WERI-Rb-1 (cell line): ENCODE measurements at regions not wholly inside any gene's neighbourhood (a gene's known extent, or its start where the extent isn't known, plus 50 kb on each side); places are given as distances from the start of the nearest gene placed in this dataset.

ENCODE experiments used
- DNase-seq: peaks from one replicate; pipeline ENCODE4 v3.0.0-alpha.2; 2020
- H3K27ac ChIP-seq: fragments of 250-450 bp; sonication (Bioruptor Pico); 2 replicates; pipeline ENCODE4 v1.5.1; 2020; ENCODE audit warnings: mild to moderate bottlenecking, moderate library complexity
- H3K27me3 ChIP-seq: fragments of 250-450 bp; sonication (Bioruptor Pico); 2 replicates; pipeline ENCODE4 v1.5.1; 2021; ENCODE audit warnings: mild to moderate bottlenecking, low read depth, moderate library complexity; ENCODE audit not compliant: insufficient read depth, severe bottlenecking
- H3K36me3 ChIP-seq: fragments of 250-450 bp; sonication (Bioruptor Pico); 2 replicates; pipeline ENCODE4 v1.5.1; 2020; ENCODE audit warnings: mild to moderate bottlenecking, moderate library complexity
- H3K4me3 ChIP-seq: 2 replicates; pipeline ENCODE4 v1.5.1; 2011; ENCODE audit warnings: low read depth, mild to moderate bottlenecking, control low read depth, low read length
- H3K9me3 ChIP-seq: fragments of 250-450 bp; sonication (Bioruptor Pico); 2 replicates; pipeline ENCODE4 v1.5.1; 2021; ENCODE audit warnings: mild to moderate bottlenecking, moderate library complexity; ENCODE audit not compliant: severe bottlenecking
- TF ChIP-seq, protein P1 (sequence below): IDR thresholded peaks from 2 replicates; pipeline ENCODE4 v1.5.1; 2011; ENCODE audit warnings: low read depth, mild to moderate bottlenecking, control low read depth, inconsistent platforms, low read length

DNA sequence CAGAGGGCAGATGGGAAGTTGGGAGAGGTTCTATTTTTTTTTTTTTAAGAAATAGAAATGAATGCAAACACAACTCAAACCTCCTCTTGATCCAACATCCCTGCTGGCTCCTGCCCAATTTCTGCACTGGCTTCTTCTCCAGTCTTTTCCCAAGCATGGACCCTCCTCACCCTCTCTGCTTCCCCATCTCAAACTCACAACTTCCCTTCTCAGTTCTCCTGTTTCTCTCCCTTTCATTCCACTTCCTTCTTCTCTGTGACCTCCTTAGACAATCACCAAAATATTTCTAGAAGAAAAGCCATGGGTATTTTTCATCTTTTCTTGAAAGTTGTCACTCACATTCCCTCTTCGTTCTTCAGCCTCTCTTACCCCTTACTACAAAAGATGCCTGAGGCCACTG lies 85.2 kb upstream of the VPREB1 start:
- Histone ChIP-seq H3K9me3 (peaks cover 4% of the 10 kb centered on the region), H3K27ac (no peak overlapping the region), H3K36me3 (no peaks in the 10 kb centered on the region), H3K27me3 (peaks cover 2% of the 10 kb centered on the region), H3K4me3 (no peak overlapping the region)
- no peak for DNase-seq
- TF ChIP-seq, protein P1, sequence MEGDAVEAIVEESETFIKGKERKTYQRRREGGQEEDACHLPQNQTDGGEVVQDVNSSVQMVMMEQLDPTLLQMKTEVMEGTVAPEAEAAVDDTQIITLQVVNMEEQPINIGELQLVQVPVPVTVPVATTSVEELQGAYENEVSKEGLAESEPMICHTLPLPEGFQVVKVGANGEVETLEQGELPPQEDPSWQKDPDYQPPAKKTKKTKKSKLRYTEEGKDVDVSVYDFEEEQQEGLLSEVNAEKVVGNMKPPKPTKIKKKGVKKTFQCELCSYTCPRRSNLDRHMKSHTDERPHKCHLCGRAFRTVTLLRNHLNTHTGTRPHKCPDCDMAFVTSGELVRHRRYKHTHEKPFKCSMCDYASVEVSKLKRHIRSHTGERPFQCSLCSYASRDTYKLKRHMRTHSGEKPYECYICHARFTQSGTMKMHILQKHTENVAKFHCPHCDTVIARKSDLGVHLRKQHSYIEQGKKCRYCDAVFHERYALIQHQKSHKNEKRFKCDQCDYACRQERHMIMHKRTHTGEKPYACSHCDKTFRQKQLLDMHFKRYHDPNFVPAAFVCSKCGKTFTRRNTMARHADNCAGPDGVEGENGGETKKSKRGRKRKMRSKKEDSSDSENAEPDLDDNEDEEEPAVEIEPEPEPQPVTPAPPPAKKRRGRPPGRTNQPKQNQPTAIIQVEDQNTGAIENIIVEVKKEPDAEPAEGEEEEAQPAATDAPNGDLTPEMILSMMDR = no peak

- Histone ChIP-seq H3K27me3 (peaks cover 2% of the 10 kb centered on the region), H3K9me3 (peaks cover 4% of the 10 kb centered on the region), H3K4me3 (no peak overlapping the region), H3K36me3 (no peaks in the 10 kb centered on the region), H3K27ac (no peak overlapping the region)
- TF ChIP-seq, protein P1 = no peak
- DNase-seq = no peak
These were observed 85.6 kb upstream of the VPREB1 start for GRCh38 chr22:22158965-22159364.

GRCh38 chr22:22158207-22158816 lies 86.3 kb upstream of the VPREB1 start:
- TF ChIP-seq, protein P1 = no peak
- no peak overlapping the region for H3K27ac ChIP-seq
- H3K36me3 ChIP-seq = no peaks in the 10 kb centered on the region
- no peak overlapping the region for H3K4me3 ChIP-seq
- peaks cover 4% of the 10 kb centered on the region for H3K9me3 ChIP-seq
- DNase-seq = no peak
- H3K27me3 ChIP-seq = peaks cover 1% of the 10 kb centered on the region

DNA sequence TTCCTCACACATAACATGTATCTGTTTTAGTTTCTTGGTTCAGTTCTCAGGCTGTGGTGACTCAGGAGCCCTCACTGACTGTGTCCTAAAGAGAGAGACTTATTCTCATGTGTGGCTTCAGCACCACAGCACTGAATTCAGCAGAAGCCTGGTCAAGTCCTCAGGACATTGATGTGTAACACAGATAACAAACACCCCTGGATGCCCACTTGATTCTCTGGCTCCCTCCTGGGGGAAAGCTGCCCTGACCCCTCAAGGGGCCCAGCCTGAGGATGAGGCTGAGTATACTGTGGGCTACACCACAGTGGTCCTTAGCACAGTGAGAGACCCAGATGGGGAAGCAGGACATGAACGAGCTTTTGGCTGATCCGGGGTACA lies 87.2 kb upstream of the VPREB1 start:
- no peak for DNase-seq
- H3K27me3 ChIP-seq = no peaks in the 10 kb centered on the region
- no peak overlapping the region for H3K4me3 ChIP-seq
- H3K36me3 ChIP-seq = no peaks in the 10 kb centered on the region
- no peak overlapping the region for H3K27ac ChIP-seq
- peaks cover 4% of the 10 kb centered on the region for H3K9me3 ChIP-seq
- TF ChIP-seq, protein P1 = no peak

- TF ChIP-seq, protein P1 = peak; percentile 76
- Histone ChIP-seq H3K4me3 (no peak overlapping the region), H3K27ac (no peak overlapping the region), H3K36me3 (no peaks in the 10 kb centered on the region), H3K27me3 (no peaks in the 10 kb centered on the region), H3K9me3 (peaks cover 4% of the 10 kb centered on the region)
- peak; percentile 77 for DNase-seq
These were observed 87.8 kb upstream of the VPREB1 start for GRCh38 chr22:22156716-22157347.

GRCh38 chr22:22156348-22156715 lies 88.3 kb upstream of the VPREB1 start:
- no peaks in the 10 kb centered on the region for H3K27me3 ChIP-seq

More at GRCh38 chr22:22156348-22156715, 88.3 kb upstream of the VPREB1 start:
- Histone ChIP-seq H3K9me3 (peaks cover 4% of the 10 kb centered on the region), H3K27ac (no peak overlapping the region), H3K36me3 (no peaks in the 10 kb centered on the region), H3K4me3 (no peak overlapping the region)
- TF ChIP-seq, protein P1 = no peak
- no peak for DNase-seq
